Uterus (tissue), 2 donors: ENCODE measurements at regions not wholly inside any gene's neighbourhood (a gene's known extent, or its start where the extent isn't known, plus 50 kb on each side); places are given as distances from the start of the nearest gene placed in this dataset.

Experiments used
- POLR2A ChIP-seq, 2 donors: fragments of 450-650 bp; IDR thresholded peaks; one replicate each; pipeline ENCODE4 v1.6.1; 2016; ENCODE audit warnings: antibody characterized with exemption in 2 of 2, mild to moderate bottlenecking in 1 of 2, moderate library complexity in 1 of 2
- TF ChIP-seq, protein P1 (sequence below), 4 experiments: fragments of 200-600 bp in 2 of 4; fragments of 450-650 bp in 2 of 4; sonication (generic) in 2 of 4; IDR thresholded peaks; one replicate each; pipeline ENCODE4 v1.5.1; 2016 to 2019; ENCODE audit warnings: antibody characterized with exemption in 4 of 4, mild to moderate bottlenecking in 2 of 4, moderate library complexity in 1 of 4

GRCh38 chr4:170230242-170230641 is 140.5 kb upstream of the AADAT start:
- TF ChIP-seq, protein P1, sequence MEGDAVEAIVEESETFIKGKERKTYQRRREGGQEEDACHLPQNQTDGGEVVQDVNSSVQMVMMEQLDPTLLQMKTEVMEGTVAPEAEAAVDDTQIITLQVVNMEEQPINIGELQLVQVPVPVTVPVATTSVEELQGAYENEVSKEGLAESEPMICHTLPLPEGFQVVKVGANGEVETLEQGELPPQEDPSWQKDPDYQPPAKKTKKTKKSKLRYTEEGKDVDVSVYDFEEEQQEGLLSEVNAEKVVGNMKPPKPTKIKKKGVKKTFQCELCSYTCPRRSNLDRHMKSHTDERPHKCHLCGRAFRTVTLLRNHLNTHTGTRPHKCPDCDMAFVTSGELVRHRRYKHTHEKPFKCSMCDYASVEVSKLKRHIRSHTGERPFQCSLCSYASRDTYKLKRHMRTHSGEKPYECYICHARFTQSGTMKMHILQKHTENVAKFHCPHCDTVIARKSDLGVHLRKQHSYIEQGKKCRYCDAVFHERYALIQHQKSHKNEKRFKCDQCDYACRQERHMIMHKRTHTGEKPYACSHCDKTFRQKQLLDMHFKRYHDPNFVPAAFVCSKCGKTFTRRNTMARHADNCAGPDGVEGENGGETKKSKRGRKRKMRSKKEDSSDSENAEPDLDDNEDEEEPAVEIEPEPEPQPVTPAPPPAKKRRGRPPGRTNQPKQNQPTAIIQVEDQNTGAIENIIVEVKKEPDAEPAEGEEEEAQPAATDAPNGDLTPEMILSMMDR (IDR thresholded peaks at IDR 0.05), result no peak
- no peak for TF ChIP-seq POLR2A (IDR thresholded peaks at IDR 0.05)
